HG03103 (cell line): ENCODE measurements at regions not wholly inside any gene's neighbourhood (a gene's known extent, or its start where the extent isn't known, plus 50 kb on each side); places are given as distances from the start of the nearest gene placed in this dataset.

Source experiments
- ATAC-seq: cut with Tn5 transposase; IDR thresholded peaks from one replicate; pipeline ENCODE4 v1.9.1; 2021; ENCODE audit warnings: low read depth; ENCODE audit not compliant: unreplicated experiment

GRCh38 chr11:119497717-119498116 lies 74.7 kb upstream of the THY1 start:
- no peak for ATAC-seq

DNA sequence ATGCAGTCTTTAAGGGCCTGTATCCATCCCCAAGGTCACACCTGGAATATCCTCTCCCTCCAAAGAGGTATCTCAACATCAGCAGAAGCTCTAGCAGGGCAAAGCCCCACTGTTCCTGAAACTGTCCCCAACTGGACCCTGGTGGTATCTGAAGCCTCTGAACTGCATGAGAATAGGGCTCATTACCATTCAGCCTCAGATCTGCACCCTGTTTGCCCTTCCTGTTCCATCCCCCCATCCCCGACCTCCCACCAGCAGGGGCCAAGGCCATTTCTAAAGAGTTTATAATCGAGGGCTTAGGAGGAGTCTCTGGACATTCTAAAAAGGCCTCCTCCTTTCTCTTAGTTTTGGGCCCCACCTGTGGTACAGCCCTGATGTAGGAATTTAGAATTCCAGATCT lies 74.0 kb upstream of the THY1 start:
- ATAC-seq, result no peak

- ATAC-seq, result no peak
These were observed 73.5 kb upstream of the THY1 start for GRCh38 chr11:119496469-119496868.

GRCh38 chr11:119493712-119494111 lies 70.7 kb upstream of the THY1 start:
- ATAC-seq, result no peak

- no peak for ATAC-seq
These were observed 69.0 kb upstream of the THY1 start for GRCh38 chr11:119491753-119492510.

DNA sequence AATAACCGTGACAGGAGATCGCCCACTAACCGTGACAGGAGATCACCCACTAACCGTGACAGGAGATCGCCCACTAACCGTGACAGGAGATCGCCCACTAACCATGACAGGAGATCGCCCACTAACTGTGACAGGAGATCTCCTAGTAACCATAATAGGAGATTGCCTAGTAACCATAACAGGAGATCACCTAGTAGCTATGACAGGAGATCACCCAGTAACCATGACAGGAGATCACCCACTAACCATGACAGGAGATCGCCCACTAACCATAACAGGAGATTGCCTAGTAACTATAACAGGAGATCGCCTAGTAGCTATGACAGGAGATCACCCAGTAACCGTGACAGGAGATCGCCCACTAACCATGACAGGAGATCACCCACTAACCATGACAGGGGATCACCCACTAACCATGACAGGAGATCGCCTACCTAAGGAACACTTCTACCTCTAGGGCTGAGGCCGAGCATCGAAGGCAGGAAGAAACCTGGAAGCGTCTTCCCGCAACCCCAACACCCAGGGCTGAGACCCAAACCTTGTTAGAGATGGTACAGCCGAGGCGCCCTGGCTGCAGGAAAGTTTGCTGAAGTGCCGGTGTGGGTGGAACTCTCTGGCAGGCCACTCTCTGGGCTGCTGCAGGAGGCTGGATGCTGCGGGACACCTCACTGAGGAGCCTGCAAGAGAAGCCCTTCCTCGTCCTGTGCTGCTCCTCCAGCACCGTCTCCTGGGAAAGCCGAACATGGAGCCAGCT lies 67.5 kb upstream of the THY1 start:
- no peak for ATAC-seq

- no peak for ATAC-seq
These were observed 66.1 kb upstream of the THY1 start for GRCh38 chr11:119489087-119489486.

GRCh38 chr11:119488256-119488995 lies 65.5 kb upstream of the THY1 start:
- ATAC-seq, result no peak

- no peak for ATAC-seq
These were observed 63.8 kb upstream of the THY1 start for GRCh38 chr11:119486691-119487259.

GRCh38 chr11:119486016-119486415 lies 63.0 kb upstream of the THY1 start:
- no peak for ATAC-seq

DNA sequence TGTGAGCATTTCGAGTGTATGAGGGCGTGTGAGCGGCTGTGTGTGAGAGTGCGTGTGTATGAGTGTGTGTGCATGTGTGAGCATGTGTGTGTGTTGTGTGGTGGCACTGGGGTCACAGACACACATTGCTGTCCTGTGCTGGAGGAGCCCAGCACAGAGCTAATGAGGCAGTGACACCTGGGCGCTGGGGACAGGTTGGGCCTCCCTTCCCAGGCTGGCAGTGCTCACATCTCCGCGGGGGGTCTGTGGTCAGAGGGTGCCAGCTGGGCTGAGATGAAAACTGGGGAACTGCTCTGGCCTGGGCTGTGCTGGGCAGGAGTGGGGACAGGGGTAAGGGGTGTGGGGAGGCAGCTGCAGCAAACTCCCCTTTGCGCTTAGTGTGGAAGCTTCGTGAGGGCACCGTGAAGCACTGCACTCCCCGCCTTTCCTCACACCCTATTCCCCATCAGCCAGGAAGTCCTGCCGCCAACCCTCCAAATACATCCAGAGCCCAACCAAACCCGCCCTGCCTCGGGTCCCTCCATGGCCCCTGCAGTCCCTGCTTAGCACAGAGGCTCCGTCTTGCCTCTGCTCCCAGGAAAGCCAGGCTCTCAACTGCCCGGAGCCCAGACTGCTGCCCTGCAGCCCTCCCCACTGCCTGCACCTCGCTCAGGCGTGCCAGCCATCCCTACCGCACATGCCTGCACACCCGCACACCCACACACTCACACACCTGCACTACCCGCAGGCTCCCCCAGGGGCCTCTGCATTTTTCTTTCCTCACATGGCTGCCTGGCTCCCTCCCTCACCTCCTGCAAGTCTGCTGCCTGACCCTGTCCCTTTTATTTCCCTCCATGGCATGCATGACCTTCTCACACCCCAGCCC lies 62.0 kb upstream of the THY1 start:
- no peak for ATAC-seq

GRCh38 chr11:119483881-119484371 lies 61.0 kb upstream of the THY1 start:
- ATAC-seq, result no peak

GRCh38 chr11:119483341-119483880 lies 60.4 kb upstream of the THY1 start:
- ATAC-seq, result no peak

- ATAC-seq, result no peak
These were observed 59.6 kb upstream of the THY1 start for GRCh38 chr11:119482521-119483011.

- ATAC-seq, result no peak
These were observed 58.9 kb upstream of the THY1 start for GRCh38 chr11:119481667-119482400.

- ATAC-seq, result no peak
These were observed 58.2 kb upstream of the THY1 start for GRCh38 chr11:119481021-119481666.

DNA sequence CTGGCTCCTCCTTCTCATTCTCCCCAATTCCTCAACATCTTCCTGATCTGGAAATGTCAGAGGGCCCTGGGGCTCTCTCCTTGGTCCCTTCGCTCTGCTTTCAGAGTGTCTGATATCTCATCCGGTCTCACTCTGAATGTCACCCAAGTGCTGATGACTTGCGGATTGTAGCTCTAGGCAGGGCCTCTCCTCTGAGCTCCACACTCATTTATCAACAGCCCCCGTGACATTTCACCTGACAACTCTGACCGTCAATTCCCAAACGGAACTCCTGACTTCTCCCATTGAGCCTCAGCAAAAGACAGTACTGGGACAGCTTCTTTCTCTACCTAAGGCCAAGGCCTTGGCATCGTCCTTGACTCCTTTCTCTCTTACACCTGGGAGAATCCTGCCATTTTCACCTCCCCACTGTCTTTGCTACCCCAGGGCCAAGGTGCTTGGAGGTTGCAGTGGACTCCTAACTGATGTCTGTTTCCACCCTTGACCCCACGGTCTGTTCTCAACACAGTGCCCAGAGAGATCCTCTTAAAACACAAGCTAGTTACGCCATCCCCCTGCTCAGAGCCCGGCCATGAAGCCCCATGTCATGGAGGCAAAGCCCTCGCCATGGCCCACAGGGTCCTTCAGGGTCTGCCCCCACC lies 57.5 kb upstream of the THY1 start:
- ATAC-seq, result no peak
